Vagina (tissue), 2 donors: ENCODE measurements at regions not wholly inside any gene's neighbourhood (a gene's known extent, or its start where the extent isn't known, plus 50 kb on each side); places are given as distances from the start of the nearest gene placed in this dataset.

Experiments used
- POLR2AphosphoS5 ChIP-seq, 2 donors: sonication (generic); formaldehyde crosslinking; IDR thresholded peaks; one replicate each; pipeline ENCODE4 v1.9.0; 2017; ENCODE audit warnings: antibody characterized with exemption in 2 of 2, mild to moderate bottlenecking in 2 of 2, low read depth in 1 of 2; ENCODE audit not compliant: insufficient read depth in 1 of 2
- TF ChIP-seq, protein P1 (sequence below), 3 experiments: fragments of 450-650 bp in 2 of 3; fragments of 200-600 bp in 1 of 3; sonication (generic) in 1 of 3; IDR thresholded peaks; one replicate each; pipeline ENCODE4 v1.5.1; 2017 to 2019; ENCODE audit warnings: antibody characterized with exemption in 3 of 3, mild to moderate bottlenecking in 2 of 3, moderate library complexity in 2 of 3

GRCh38 chr2:60329225-60329624 lies 224.2 kb downstream of the BCL11A start:
- TF ChIP-seq, protein P1, sequence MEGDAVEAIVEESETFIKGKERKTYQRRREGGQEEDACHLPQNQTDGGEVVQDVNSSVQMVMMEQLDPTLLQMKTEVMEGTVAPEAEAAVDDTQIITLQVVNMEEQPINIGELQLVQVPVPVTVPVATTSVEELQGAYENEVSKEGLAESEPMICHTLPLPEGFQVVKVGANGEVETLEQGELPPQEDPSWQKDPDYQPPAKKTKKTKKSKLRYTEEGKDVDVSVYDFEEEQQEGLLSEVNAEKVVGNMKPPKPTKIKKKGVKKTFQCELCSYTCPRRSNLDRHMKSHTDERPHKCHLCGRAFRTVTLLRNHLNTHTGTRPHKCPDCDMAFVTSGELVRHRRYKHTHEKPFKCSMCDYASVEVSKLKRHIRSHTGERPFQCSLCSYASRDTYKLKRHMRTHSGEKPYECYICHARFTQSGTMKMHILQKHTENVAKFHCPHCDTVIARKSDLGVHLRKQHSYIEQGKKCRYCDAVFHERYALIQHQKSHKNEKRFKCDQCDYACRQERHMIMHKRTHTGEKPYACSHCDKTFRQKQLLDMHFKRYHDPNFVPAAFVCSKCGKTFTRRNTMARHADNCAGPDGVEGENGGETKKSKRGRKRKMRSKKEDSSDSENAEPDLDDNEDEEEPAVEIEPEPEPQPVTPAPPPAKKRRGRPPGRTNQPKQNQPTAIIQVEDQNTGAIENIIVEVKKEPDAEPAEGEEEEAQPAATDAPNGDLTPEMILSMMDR (IDR thresholded peaks at IDR 0.05) = no peak
- TF ChIP-seq POLR2AphosphoS5 (IDR thresholded peaks at IDR 0.05; ENCODE audit: insufficient read depth in 1 of 2, low read depth in 1 of 2) = no peak
